Neuronal stem cell (in vitro differentiated cells): ENCODE measurements at regions not wholly inside any gene's neighbourhood (a gene's known extent, or its start where the extent isn't known, plus 50 kb on each side); places are given as distances from the start of the nearest gene placed in this dataset.

Experiments
- DNase-seq: peaks from one replicate; pipeline ENCODE4 v3.0.0-alpha.2; 2013; ENCODE audit warnings: low spot score
- H2AFZ ChIP-seq: one replicate; pipeline ENCODE4 v1.6.1; 2013; ENCODE audit warnings: mild to moderate bottlenecking, low read length, inconsistent platforms
- H2AK5ac ChIP-seq: 2 replicates; pipeline ENCODE4 v1.6.1; 2013; ENCODE audit warnings: low read depth, mild to moderate bottlenecking, inconsistent platforms, low read length, moderate library complexity, mixed read lengths
- H2BK120ac ChIP-seq: 2 replicates; pipeline ENCODE4 v1.6.1; 2013; ENCODE audit warnings: low read depth, mild to moderate bottlenecking, inconsistent platforms, low read length, moderate library complexity, mixed read lengths
- H2BK12ac ChIP-seq: one replicate; pipeline ENCODE4 v1.6.1; 2013; ENCODE audit warnings: low read length, inconsistent platforms
- H2BK15ac ChIP-seq: 2 replicates; pipeline ENCODE4 v1.6.1; 2013; ENCODE audit warnings: mild to moderate bottlenecking, low read length, inconsistent platforms, mixed read lengths
- H2BK5ac ChIP-seq: one replicate; pipeline ENCODE4 v1.6.1; 2013; ENCODE audit warnings: inconsistent platforms, mild to moderate bottlenecking, low read length, moderate library complexity
- H3K14ac ChIP-seq: one replicate; pipeline ENCODE4 v1.6.1; 2013; ENCODE audit warnings: low read length, inconsistent platforms
- H3K18ac ChIP-seq: 2 replicates; pipeline ENCODE4 v1.6.1; 2013; ENCODE audit warnings: low read length, inconsistent platforms
- H3K23ac ChIP-seq: 2 replicates; pipeline ENCODE4 v1.6.1; 2013; ENCODE audit warnings: low read depth, mild to moderate bottlenecking, mixed read lengths, low read length, inconsistent platforms; ENCODE audit not compliant: poor library complexity
- H3K27ac ChIP-seq: replicated peaks from 3 replicates; pipeline ENCODE4 v1.5.1; 2013; ENCODE audit warnings: low read length, inconsistent platforms
- H3K27me3 ChIP-seq, 3 experiments: 2 replicates each; pipeline ENCODE4 v1.6.1; 2013; ENCODE audit warnings: low read length in 3 of 3, mild to moderate bottlenecking in 2 of 3, inconsistent platforms in 1 of 3, low read depth in 1 of 3, mixed read lengths in 1 of 3, moderate library complexity in 1 of 3; ENCODE audit not compliant: control insufficient read depth in 3 of 3, insufficient read depth in 3 of 3
- H3K36me3 ChIP-seq, 2 donors: replicated peaks in 1 of 2; 2 replicates each; pipeline ENCODE4 v1.6.1; 2013; ENCODE audit warnings: low read length in 2 of 2; ENCODE audit not compliant: control insufficient read depth in 2 of 2, insufficient read depth in 2 of 2
- H3K4ac ChIP-seq: 2 replicates; pipeline ENCODE4 v1.6.1; 2013; ENCODE audit warnings: inconsistent platforms, mild to moderate bottlenecking, low read length, moderate library complexity
- H3K4me1 ChIP-seq, 2 donors: 1 replicate in 1 of 2; 2 replicates in 1 of 2; pipeline ENCODE4 v1.6.1; 2013; ENCODE audit warnings: low read length in 2 of 2, low read depth in 1 of 2; ENCODE audit not compliant: control insufficient read depth in 2 of 2, insufficient read depth in 1 of 2
- H3K4me2 ChIP-seq: one replicate; pipeline ENCODE4 v1.6.1; 2013; ENCODE audit warnings: mild to moderate bottlenecking, low read length, inconsistent platforms; ENCODE audit not compliant: insufficient read depth, poor library complexity, severe bottlenecking
- H3K4me3 ChIP-seq, 2 donors: 2 replicates each; pipeline ENCODE4 v1.5.1; 2013; ENCODE audit warnings: low read length in 2 of 2, mild to moderate bottlenecking in 2 of 2, inconsistent platforms in 1 of 2, moderate library complexity in 1 of 2
- H3K79me1 ChIP-seq: one replicate; pipeline ENCODE4 v1.6.1; 2013; ENCODE audit warnings: low read depth, mild to moderate bottlenecking, inconsistent platforms, low read length, moderate library complexity
- H3K9ac ChIP-seq: one replicate; pipeline ENCODE4 v1.6.1; 2013; ENCODE audit warnings: mild to moderate bottlenecking, low read depth, low read length, inconsistent platforms; ENCODE audit not compliant: poor library complexity
- H3K9me3 ChIP-seq, 2 donors: replicated peaks in 1 of 2; 2 replicates each; pipeline versions ENCODE3 to v1.6.1; 2013; ENCODE audit warnings: low read length in 2 of 2, mild to moderate bottlenecking in 2 of 2, inconsistent platforms in 1 of 2, low read depth in 1 of 2, mixed read lengths in 1 of 2, moderate library complexity in 1 of 2; ENCODE audit not compliant: control insufficient read depth in 2 of 2, insufficient read depth in 1 of 2
- H4K8ac ChIP-seq: one replicate; pipeline ENCODE4 v1.6.1; 2013; ENCODE audit warnings: low read depth, mild to moderate bottlenecking, inconsistent platforms, low read length, moderate library complexity
- H4K91ac ChIP-seq: one replicate; pipeline ENCODE4 v1.6.1; 2013; ENCODE audit warnings: low read length, low read depth, mild to moderate bottlenecking, inconsistent platforms; ENCODE audit not compliant: poor library complexity
- WGBS, 2 donors: extraction: QIAGEN DNeasy Blood & Tissue Kit; methylation state at CpG; one replicate each; pipeline ENCODE4 v1.1.7; 2013; ENCODE audit warnings: missing lambda C conversion rate in 2 of 2, mixed read lengths in 1 of 2; ENCODE audit not compliant: insufficient read length in 2 of 2, insufficient replicate concordance in 1 of 2; ENCODE audit errors: extremely low coverage in 2 of 2; 5-methylcytosine and 5-hydroxymethylcytosine counted together

- H3K27ac ChIP-seq = no peak overlapping the region
- no peak overlapping the region for H3K9ac ChIP-seq
- H3K79me1 ChIP-seq = no peaks in the 10 kb centered on the region
- no peak overlapping the region for H2AFZ ChIP-seq
- H3K18ac ChIP-seq = no peak overlapping the region
- H3K4me1 ChIP-seq = no peaks in the 10 kb centered on the region
- no peak for DNase-seq
- H3K36me3 ChIP-seq = no peaks in the 10 kb centered on the region
- no peak overlapping the region for H4K8ac ChIP-seq
- H3K23ac ChIP-seq = no peak overlapping the region
- H3K27me3 ChIP-seq = no peaks in the 10 kb centered on the region
- no peaks in the 10 kb centered on the region for H3K9me3 ChIP-seq
- H3K4ac ChIP-seq = no peak overlapping the region
- H4K91ac ChIP-seq = no peak overlapping the region
- H2AK5ac ChIP-seq = no peak overlapping the region
- no peak overlapping the region for H3K14ac ChIP-seq
- no peak overlapping the region for H2BK120ac ChIP-seq
- no peak overlapping the region for H2BK12ac ChIP-seq
- H2BK15ac ChIP-seq = no peak overlapping the region
- WGBS, 2 donors = no CpG with 5 or more reads among the region's 2 CpGs
- no peak overlapping the region for H3K4me2 ChIP-seq
- H2BK5ac ChIP-seq = no peak overlapping the region
- no peak overlapping the region for H3K4me3 ChIP-seq
Measured at GRCh38 chr14:86619726-86620125, 1089.8 kb downstream of the FLRT2 start.

GRCh38 chr14:86613786-86614185 is 1083.8 kb downstream of the FLRT2 start:
- no peak overlapping the region for H2BK12ac ChIP-seq
- H2BK15ac ChIP-seq = no peak overlapping the region
- no peak overlapping the region for H2AFZ ChIP-seq
- no CpG with 5 or more reads among the region's 1 CpG for WGBS, 2 donors
- H3K9ac ChIP-seq = no peak overlapping the region
- H3K9me3 ChIP-seq = no peaks in the 10 kb centered on the region
- no peak overlapping the region for H2AK5ac ChIP-seq
- no peaks in the 10 kb centered on the region for H3K27me3 ChIP-seq
- no peak overlapping the region for H4K8ac ChIP-seq
- H3K23ac ChIP-seq = no peak overlapping the region
- H4K91ac ChIP-seq = no peak overlapping the region
- no peak overlapping the region for H3K4me2 ChIP-seq
- H3K79me1 ChIP-seq = no peaks in the 10 kb centered on the region
- no peak overlapping the region for H3K14ac ChIP-seq
- H3K27ac ChIP-seq = no peak overlapping the region
- H3K4ac ChIP-seq = no peak overlapping the region
- no peaks in the 10 kb centered on the region for H3K4me1 ChIP-seq
- H3K36me3 ChIP-seq = no peaks in the 10 kb centered on the region
- no peak overlapping the region for H2BK5ac ChIP-seq
- no peak overlapping the region for H3K4me3 ChIP-seq
- no peak overlapping the region for H3K18ac ChIP-seq
- no peak overlapping the region for H2BK120ac ChIP-seq
- no peak for DNase-seq

GRCh38 chr14:86613126-86613525 is 1083.2 kb downstream of the FLRT2 start:
- no peaks in the 10 kb centered on the region for H3K79me1 ChIP-seq
- no peak for DNase-seq
- H3K4me1 ChIP-seq = no peaks in the 10 kb centered on the region
- no peak overlapping the region for H3K14ac ChIP-seq
- no peak overlapping the region for H2AK5ac ChIP-seq
- H3K9ac ChIP-seq = no peak overlapping the region
- no peak overlapping the region for H2AFZ ChIP-seq
- H3K9me3 ChIP-seq = no peaks in the 10 kb centered on the region
- H3K18ac ChIP-seq = no peak overlapping the region
- H3K4me3 ChIP-seq = no peak overlapping the region
- no peak overlapping the region for H2BK15ac ChIP-seq
- no peak overlapping the region for H3K4ac ChIP-seq
- no peak overlapping the region for H2BK12ac ChIP-seq
- no CpG with 5 or more reads among the region's 3 CpGs for WGBS, 2 donors
- no peak overlapping the region for H4K91ac ChIP-seq
- H3K27ac ChIP-seq = no peak overlapping the region
- no peak overlapping the region for H3K4me2 ChIP-seq
- no peak overlapping the region for H2BK5ac ChIP-seq
- H2BK120ac ChIP-seq = no peak overlapping the region
- H3K23ac ChIP-seq = no peak overlapping the region
- H3K27me3 ChIP-seq = no peaks in the 10 kb centered on the region
- H4K8ac ChIP-seq = no peak overlapping the region
- no peaks in the 10 kb centered on the region for H3K36me3 ChIP-seq

- Histone ChIP-seq H3K23ac (no peak overlapping the region), H2AFZ (no peak overlapping the region), H3K4me2 (no peak overlapping the region), H3K36me3 (no peaks in the 10 kb centered on the region), H3K9me3 (no peaks in the 10 kb centered on the region), H3K79me1 (no peaks in the 10 kb centered on the region), H2BK12ac (no peak overlapping the region), H3K4ac (no peak overlapping the region), H2BK5ac (no peak overlapping the region), H2BK15ac (no peak overlapping the region), H4K8ac (no peak overlapping the region), H3K27ac (no peak overlapping the region), H3K4me3 (no peak overlapping the region), H4K91ac (no peak overlapping the region), H3K14ac (no peak overlapping the region), H2BK120ac (no peak overlapping the region), H2AK5ac (no peak overlapping the region), H3K27me3 (no peaks in the 10 kb centered on the region), H3K4me1 (no peaks in the 10 kb centered on the region), H3K9ac (no peak overlapping the region), H3K18ac (peak overlapping the region; percentile 12)
- no CpG with 5 or more reads among the region's 2 CpGs for WGBS, 2 donors
- DNase-seq = no peak
Measured at GRCh38 chr14:86604561-86604960, 1074.6 kb downstream of the FLRT2 start.
